ENCODE measurements at regions not wholly inside any gene's neighbourhood (a gene's known extent, or its start where the extent isn't known, plus 50 kb on each side); places are given as distances from the start of the nearest gene placed in this dataset.

DNA sequence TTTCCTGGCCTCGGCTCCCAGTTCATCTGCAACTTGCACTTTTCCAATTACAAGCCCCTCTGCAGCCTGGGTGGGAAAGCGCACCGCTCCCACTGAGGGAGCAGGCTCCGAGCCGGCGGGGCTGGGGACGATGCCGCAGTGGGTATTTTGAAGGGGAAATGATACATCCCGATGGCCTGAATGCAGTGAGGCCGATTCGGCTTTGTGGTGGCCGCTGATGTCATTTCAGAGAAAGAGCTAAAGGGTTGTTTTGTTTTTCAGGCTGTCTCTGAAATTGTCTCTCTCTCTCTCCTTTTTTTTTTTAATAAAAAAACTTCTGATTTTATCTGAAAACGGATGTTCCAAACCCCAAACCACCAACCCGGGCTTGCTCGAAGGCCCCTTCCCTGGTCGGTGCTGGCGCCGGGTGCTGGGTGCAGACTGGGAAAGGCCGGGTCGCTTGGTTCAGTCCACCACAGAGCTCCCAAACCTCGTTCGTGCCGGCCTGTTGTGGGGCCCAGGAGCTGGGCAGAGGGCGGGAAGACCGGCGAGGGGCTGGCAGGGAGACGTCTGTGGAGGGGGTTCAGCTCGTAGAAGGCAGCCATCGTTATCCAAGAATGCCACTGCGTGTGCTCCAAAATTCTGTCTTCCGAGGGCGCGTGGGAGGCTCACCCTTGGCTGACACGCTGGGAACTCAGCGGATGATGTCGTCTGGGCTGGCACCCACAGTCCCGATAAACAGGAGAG, 102.8 kb downstream of the FOXL1 start:
- no peak overlapping the region for H3K4me3 Mint-ChIP-seq

GRCh38 chr16:86681757-86682106, 103.4 kb downstream of the FOXL1 start:
- peaks cover 0 to 4% (median 0%) of the 10 kb centered on the region in 3 donors for H3K36me3 Mint-ChIP-seq
- peaks cover 0 to 3% (median 0%) of the 10 kb centered on the region in 6 donors for H3K9me3 Mint-ChIP-seq
- no peak overlapping the region for H3K4me3 Mint-ChIP-seq

More for the DNA sequence above, 102.8 kb downstream of the FOXL1 start:
- no peak for DNase-seq
- no peak overlapping the region for H3K27ac Mint-ChIP-seq
- peaks cover 0 to 3% (median 0%) of the 10 kb centered on the region in 6 donors for H3K9me3 Mint-ChIP-seq
- no peaks in the 10 kb centered on the region for H3K4me1 Mint-ChIP-seq
- H3K27me3 Mint-ChIP-seq (ENCODE audit: low read depth in 3 of 3): peaks cover 0 to 14% (median 6%) of the 10 kb centered on the region in 3 donors
- peaks cover 0 to 4% (median 0%) of the 10 kb centered on the region in 3 donors for H3K36me3 Mint-ChIP-seq

GRCh38 chr16:86682219-86682904, 104.0 kb downstream of the FOXL1 start:
- Mint-ChIP-seq H3K9me3 (no peaks in the 10 kb centered on the region), H3K36me3 (peaks cover 0 to 4% (median 0%) of the 10 kb centered on the region in 3 donors), H3K4me3 (no peak overlapping the region), H3K27ac (no peak overlapping the region), H3K4me1 (no peaks in the 10 kb centered on the region), H3K27me3 (ENCODE audit: low read depth in 3 of 3) (peaks cover 0 to 14% (median 8%) of the 10 kb centered on the region in 3 donors)
- no peak for DNase-seq

More at GRCh38 chr16:86681757-86682106, 103.4 kb downstream of the FOXL1 start:
- peaks cover 0 to 14% (median 6%) of the 10 kb centered on the region in 3 donors for H3K27me3 Mint-ChIP-seq (ENCODE audit: low read depth in 3 of 3)
- no peak overlapping the region for H3K27ac Mint-ChIP-seq
- DNase-seq: no peak
- H3K4me1 Mint-ChIP-seq: no peaks in the 10 kb centered on the region

- H3K36me3 Mint-ChIP-seq: peaks cover 0 to 4% (median 0%) of the 10 kb centered on the region in 3 donors
Measured at GRCh38 chr16:86683441-86684194, 105.3 kb downstream of the FOXL1 start.

GRCh38 chr16:86685076-86685475, 106.7 kb downstream of the FOXL1 start:
- DNase-seq: no peak
- no peak overlapping the region for H3K4me3 Mint-ChIP-seq
- no peaks in the 10 kb centered on the region for H3K9me3 Mint-ChIP-seq
- H3K27ac Mint-ChIP-seq: no peak overlapping the region
- no peaks in the 10 kb centered on the region for H3K4me1 Mint-ChIP-seq
- peaks cover 2 to 11% (median 4%) of the 10 kb centered on the region in 3 donors for H3K27me3 Mint-ChIP-seq (ENCODE audit: low read depth in 3 of 3)
- peaks cover 0 to 4% (median 0%) of the 10 kb centered on the region in 3 donors for H3K36me3 Mint-ChIP-seq

More at GRCh38 chr16:86683441-86684194, 105.3 kb downstream of the FOXL1 start:
- no peaks in the 10 kb centered on the region for H3K4me1 Mint-ChIP-seq
- peak overlapping the region in 1 of 5 donors; percentile 10 for H3K4me3 Mint-ChIP-seq
- H3K27ac Mint-ChIP-seq: no peak overlapping the region
- H3K9me3 Mint-ChIP-seq: no peaks in the 10 kb centered on the region
- no peak for DNase-seq
- peaks cover 2 to 14% (median 8%) of the 10 kb centered on the region in 3 donors for H3K27me3 Mint-ChIP-seq (ENCODE audit: low read depth in 3 of 3)

DNA sequence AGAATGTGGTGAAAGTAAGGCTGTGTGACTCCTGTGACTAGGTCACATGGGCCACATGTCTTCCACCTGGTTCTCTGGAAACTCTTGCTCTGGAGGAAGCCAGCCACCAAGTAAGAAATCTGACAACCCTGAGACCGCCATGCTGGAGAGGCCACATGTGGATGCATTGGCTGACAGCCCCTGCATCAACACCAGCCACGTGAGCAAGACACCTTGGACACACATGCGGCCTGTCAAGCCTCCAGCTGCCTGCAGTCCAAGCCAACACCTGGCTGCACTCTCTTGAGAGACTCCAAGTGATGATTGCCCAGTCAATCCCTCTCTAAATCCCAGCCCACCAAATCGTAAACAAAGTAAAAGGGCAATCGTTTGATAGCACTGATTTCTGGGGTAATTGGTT, 112.6 kb downstream of the FOXL1 start:
- peaks cover 1 to 2% (median 2%) of the 10 kb centered on the region in 3 donors for H3K27me3 Mint-ChIP-seq (ENCODE audit: low read depth in 3 of 3)
- no peak for DNase-seq
- H3K4me1 Mint-ChIP-seq: no peaks in the 10 kb centered on the region
- H3K36me3 Mint-ChIP-seq: no peaks in the 10 kb centered on the region
- no peak overlapping the region for H3K27ac Mint-ChIP-seq
- no peak overlapping the region for H3K4me3 Mint-ChIP-seq
- H3K9me3 Mint-ChIP-seq: no peaks in the 10 kb centered on the region

DNA sequence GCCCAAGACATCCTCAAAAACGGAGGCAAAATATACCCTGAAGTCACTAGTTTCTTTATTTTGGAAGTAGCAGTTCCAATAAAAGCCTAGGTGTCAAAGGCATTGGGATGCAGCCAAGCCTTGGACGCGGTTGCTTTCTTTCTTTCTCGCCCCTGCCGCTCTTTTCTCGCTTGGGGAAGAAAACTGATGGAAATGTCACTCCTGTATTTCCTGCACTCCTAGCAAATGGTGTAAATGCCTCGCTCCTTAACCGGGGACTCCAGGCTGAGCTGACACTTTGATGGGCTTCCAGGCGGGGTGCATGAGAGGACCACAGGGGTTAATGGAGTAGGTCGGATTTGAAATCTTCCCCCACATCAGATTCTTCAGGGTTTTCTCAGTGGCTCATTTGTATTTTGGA, 114.1 kb downstream of the FOXL1 start:
- Mint-ChIP-seq H3K4me1 (no peaks in the 10 kb centered on the region), H3K4me3 (no peak overlapping the region), H3K36me3 (no peaks in the 10 kb centered on the region), H3K27ac (no peak overlapping the region), H3K27me3 (ENCODE audit: low read depth in 3 of 3) (peaks cover 0 to 2% (median 2%) of the 10 kb centered on the region in 3 donors), H3K9me3 (no peaks in the 10 kb centered on the region)
- no peak for DNase-seq

DNA sequence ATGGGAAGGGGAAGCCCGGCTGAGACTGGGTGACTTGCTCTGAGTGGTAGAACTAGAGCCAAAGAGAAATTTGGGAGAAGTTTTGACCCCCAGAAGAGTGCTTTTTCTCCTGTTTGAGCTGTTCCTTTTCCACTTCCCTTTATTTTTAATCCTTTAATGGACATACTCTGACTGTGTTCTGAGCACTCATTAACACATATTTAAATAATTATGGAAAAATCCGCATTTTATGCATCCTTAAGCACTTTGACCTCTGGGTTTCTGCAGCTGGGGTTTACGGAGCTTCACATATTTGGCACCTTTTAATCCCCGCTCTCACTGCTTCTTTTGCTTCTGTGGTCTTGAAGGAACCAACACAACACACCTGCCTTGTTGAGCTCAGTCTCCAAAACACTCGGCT, 114.7 kb downstream of the FOXL1 start:
- Mint-ChIP-seq H3K9me3 (no peaks in the 10 kb centered on the region), H3K4me1 (no peaks in the 10 kb centered on the region), H3K4me3 (no peak overlapping the region)

DNA sequence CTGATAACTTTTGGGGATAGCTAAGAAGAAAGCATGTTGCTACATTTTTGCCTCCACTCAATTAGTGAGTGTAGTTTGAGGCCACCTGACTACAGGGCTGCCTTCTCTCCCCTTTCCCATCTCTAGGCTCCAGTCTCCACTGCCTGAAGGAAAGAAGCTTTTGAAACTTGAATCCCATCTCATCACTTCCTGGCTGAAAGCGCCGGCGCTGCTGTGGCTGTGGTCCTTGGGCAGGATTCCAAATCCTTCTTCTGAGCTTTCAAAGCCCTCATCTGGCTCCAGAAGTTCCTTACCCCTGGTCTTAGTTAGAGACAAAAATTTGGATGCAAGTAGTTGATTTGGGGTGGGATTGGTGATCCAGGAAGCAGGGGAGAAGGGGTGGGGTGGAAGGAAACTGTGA, 119.4 kb downstream of the FOXL1 start:
- Mint-ChIP-seq H3K4me3 (no peak overlapping the region), H3K27ac (no peak overlapping the region), H3K27me3 (ENCODE audit: low read depth in 3 of 3) (peaks cover 1 to 2% (median 2%) of the 10 kb centered on the region in 3 donors), H3K36me3 (no peaks in the 10 kb centered on the region), H3K4me1 (no peaks in the 10 kb centered on the region), H3K9me3 (no peaks in the 10 kb centered on the region)
- DNase-seq: no peak

More for the DNA sequence above, 114.7 kb downstream of the FOXL1 start:
- H3K36me3 Mint-ChIP-seq: no peaks in the 10 kb centered on the region
- DNase-seq: no peak
- H3K27me3 Mint-ChIP-seq (ENCODE audit: low read depth in 3 of 3): peaks cover 0 to 2% (median under 1%) of the 10 kb centered on the region in 3 donors
- no peak overlapping the region for H3K27ac Mint-ChIP-seq

DNA sequence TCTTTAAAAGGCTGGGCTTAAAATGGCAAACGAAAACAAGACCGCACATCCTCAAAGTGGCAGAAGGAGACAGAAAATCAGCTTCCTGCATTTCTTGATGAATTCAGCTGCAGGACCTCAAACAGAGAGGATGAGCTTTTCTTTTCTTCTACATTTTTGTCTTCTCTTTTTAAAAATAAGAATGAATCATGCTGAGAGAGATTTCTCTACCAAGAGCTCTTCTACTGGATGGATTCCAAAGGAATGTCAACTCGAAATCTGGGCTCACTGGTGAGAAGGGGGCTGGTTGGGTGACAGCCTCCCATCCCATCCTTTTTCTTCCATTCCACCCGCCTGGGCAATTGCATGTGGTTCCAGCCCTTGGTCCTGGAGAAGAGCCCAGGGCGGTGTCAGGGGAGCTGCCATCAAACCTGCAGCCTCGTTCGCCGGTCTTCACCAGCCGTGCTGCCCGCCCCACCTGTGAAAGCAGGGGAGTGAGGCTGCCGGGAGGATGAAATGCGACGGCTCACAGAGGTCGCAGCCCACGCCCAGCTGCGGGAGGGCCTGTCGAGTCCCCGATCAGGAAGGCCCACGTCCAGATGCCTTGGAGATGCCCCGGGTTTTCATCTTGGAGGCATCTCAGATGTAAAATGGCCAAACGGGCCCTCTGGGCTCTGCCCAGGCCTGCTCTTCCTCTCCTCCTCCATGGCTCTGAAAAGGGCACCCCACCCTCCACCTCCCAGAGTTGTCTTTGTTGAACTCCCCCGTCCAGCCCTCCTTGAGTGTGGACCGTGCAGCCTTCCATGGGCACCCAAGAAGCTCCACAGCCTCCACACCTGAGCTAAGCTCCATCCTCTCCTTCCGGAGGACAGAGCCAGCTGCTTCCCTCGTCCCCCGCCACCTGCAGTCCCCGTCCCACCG, 121.9 kb downstream of the FOXL1 start:
- no peaks in the 10 kb centered on the region for H3K9me3 Mint-ChIP-seq
- peaks cover 2 to 3% (median 2%) of the 10 kb centered on the region in 3 donors for H3K27me3 Mint-ChIP-seq (ENCODE audit: low read depth in 3 of 3)
- no peak overlapping the region for H3K4me3 Mint-ChIP-seq
- H3K36me3 Mint-ChIP-seq: no peaks in the 10 kb centered on the region
- no peaks in the 10 kb centered on the region for H3K4me1 Mint-ChIP-seq
- no peak overlapping the region for H3K27ac Mint-ChIP-seq
- DNase-seq: no peak

GRCh38 chr16:86701286-86701975, 123.1 kb downstream of the FOXL1 start:
- peaks cover 2 to 5% (median 2%) of the 10 kb centered on the region in 3 donors for H3K27me3 Mint-ChIP-seq (ENCODE audit: low read depth in 3 of 3)
- H3K9me3 Mint-ChIP-seq: no peaks in the 10 kb centered on the region
- no peak for DNase-seq
- no peak overlapping the region for H3K27ac Mint-ChIP-seq
- H3K4me3 Mint-ChIP-seq: no peak overlapping the region
- H3K36me3 Mint-ChIP-seq: no peaks in the 10 kb centered on the region
- no peaks in the 10 kb centered on the region for H3K4me1 Mint-ChIP-seq

DNA sequence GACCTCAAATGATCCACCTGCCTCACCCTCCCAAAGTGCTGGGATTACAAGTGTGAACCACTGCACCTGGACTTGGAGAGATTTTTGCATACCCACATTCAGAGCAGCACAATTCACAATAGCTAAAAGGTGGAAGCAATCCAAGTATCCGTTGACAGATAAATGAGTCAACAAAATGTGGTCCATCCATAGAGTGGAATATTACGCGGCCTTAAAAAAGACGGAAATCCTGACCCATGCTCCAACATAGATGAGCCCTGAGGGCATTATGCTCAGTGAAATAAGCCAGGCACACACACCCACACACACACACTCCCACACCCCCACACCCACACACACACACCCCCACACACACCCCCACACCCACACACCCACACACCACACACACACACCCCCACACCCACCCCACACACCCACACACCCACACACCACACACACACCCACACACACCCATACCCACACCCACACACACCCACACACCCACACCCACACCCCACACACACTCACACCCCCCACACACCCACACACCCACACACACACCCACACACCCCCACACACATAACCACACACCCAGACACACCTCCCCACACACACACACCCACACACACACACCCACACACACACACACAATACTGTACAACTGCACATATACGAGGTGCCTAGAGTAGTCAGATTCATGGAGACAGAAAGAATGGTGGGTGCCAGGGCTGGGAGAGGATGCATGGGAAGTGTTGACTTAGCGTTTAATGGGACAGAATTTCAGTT, 124.7 kb downstream of the FOXL1 start:
- no peak overlapping the region for H3K4me3 Mint-ChIP-seq
- H3K9me3 Mint-ChIP-seq: no peaks in the 10 kb centered on the region
- H3K27me3 Mint-ChIP-seq (ENCODE audit: low read depth in 3 of 3): peaks cover 0 to 5% (median 3%) of the 10 kb centered on the region in 3 donors
- H3K27ac Mint-ChIP-seq: no peak overlapping the region
- H3K4me1 Mint-ChIP-seq: no peaks in the 10 kb centered on the region
- DNase-seq: no peak
- H3K36me3 Mint-ChIP-seq: no peaks in the 10 kb centered on the region

Data from immature natural killer cell (primary cell).